SK-N-DZ (cell line): ENCODE measurements at regions not wholly inside any gene's neighbourhood (a gene's known extent, or its start where the extent isn't known, plus 50 kb on each side); places are given as distances from the start of the nearest gene placed in this dataset.
A peak's percentile ranks its signal among the peaks of the same experiment; 100 is the strongest.
"Not testable (repeated sequence)": the region's sequence is repeated elsewhere in the genome, so short reads cannot be mapped to it uniquely, and the experiment has no call there.

Experiments used
- DNase-seq: peaks from one replicate; pipeline ENCODE4 v3.0.0-alpha.2; 2015; ENCODE audit warnings: low spot score

GRCh38 chr17:71188811-71189492, 931.9 kb upstream of the SOX9 start:
- DNase-seq = no peak

GRCh38 chr17:71189493-71189831, 931.4 kb upstream of the SOX9 start:
- DNase-seq = no peak

- no peak for DNase-seq
These were observed 928.7 kb upstream of the SOX9 start for GRCh38 chr17:71192039-71192555.

- no peak for DNase-seq
These were observed 928.0 kb upstream of the SOX9 start for GRCh38 chr17:71192848-71193247.

GRCh38 chr17:71200597-71200996, 920.2 kb upstream of the SOX9 start:
- no peak for DNase-seq

- no peak for DNase-seq
These were observed 919.2 kb upstream of the SOX9 start for GRCh38 chr17:71201639-71202038.

GRCh38 chr17:71202449-71202848, 918.4 kb upstream of the SOX9 start:
- DNase-seq = no peak

- no peak for DNase-seq
These were observed 916.9 kb upstream of the SOX9 start for GRCh38 chr17:71203953-71204352.

GRCh38 chr17:71205951-71206350, 914.9 kb upstream of the SOX9 start:
- not testable (repeated sequence) for DNase-seq

- no peak for DNase-seq
These were observed 912.6 kb upstream of the SOX9 start for GRCh38 chr17:71208111-71208704.

GRCh38 chr17:71213936-71214335, 906.9 kb upstream of the SOX9 start:
- no peak for DNase-seq

- no peak for DNase-seq
These were observed 903.1 kb upstream of the SOX9 start for GRCh38 chr17:71217769-71218168.

- no peak for DNase-seq
These were observed 895.8 kb upstream of the SOX9 start for GRCh38 chr17:71224824-71225575.

GRCh38 chr17:71227841-71228240, 893.0 kb upstream of the SOX9 start:
- DNase-seq = no peak

- DNase-seq = no peak
These were observed 891.8 kb upstream of the SOX9 start for GRCh38 chr17:71229070-71229469.

- DNase-seq = no peak
These were observed 887.8 kb upstream of the SOX9 start for GRCh38 chr17:71232801-71233559.

- DNase-seq = no peak
These were observed 886.5 kb upstream of the SOX9 start for GRCh38 chr17:71234349-71234748.

- DNase-seq = peak; percentile 38
These were observed 882.8 kb upstream of the SOX9 start for GRCh38 chr17:71237903-71238538.

- DNase-seq = no peak
These were observed 873.3 kb upstream of the SOX9 start for GRCh38 chr17:71247441-71248015.

GRCh38 chr17:71251276-71251675, 869.5 kb upstream of the SOX9 start:
- DNase-seq = no peak

GRCh38 chr17:71251951-71252350, 868.9 kb upstream of the SOX9 start:
- DNase-seq = no peak
